Psoas muscle (tissue), 7 donors: ENCODE measurements at regions not wholly inside any gene's neighbourhood (a gene's known extent, or its start where the extent isn't known, plus 50 kb on each side); places are given as distances from the start of the nearest gene placed in this dataset.
"Not testable (repeated sequence)": the region's sequence is repeated elsewhere in the genome, so short reads cannot be mapped to it uniquely, and the experiment has no call there.

Experiments
- ATAC-seq, 4 donors: fragments of 200-7000 bp; cut with Tn5 transposase; one replicate each; pipeline ENCODE4 v1.9.1; 2020; ENCODE audit warnings: moderate library complexity in 3 of 4, mild to moderate bottlenecking in 2 of 4
- DNase-seq, 2 donors: peaks; one replicate each; pipeline ENCODE4 v3.0.0-alpha.2; 2020
- H3K27ac ChIP-seq: fragments of 200-600 bp; one replicate; pipeline ENCODE4 v1.8.0; 2022
- H3K27me3 ChIP-seq, 3 donors: fragments of 200-600 bp in 1 of 3; one replicate each; pipeline versions ENCODE4 v1.6.1 to v1.8.0; 2013 to 2022; ENCODE audit warnings: low read length in 2 of 3, mild to moderate bottlenecking in 2 of 3, moderate library complexity in 1 of 3; ENCODE audit not compliant: insufficient read depth in 3 of 3
- H3K36me3 ChIP-seq, 2 donors: fragments of 200-600 bp in 1 of 2; one replicate each; pipeline versions ENCODE4 v1.6.1 to v1.8.0; 2013 to 2022; ENCODE audit warnings: low read depth in 1 of 2, mild to moderate bottlenecking in 1 of 2, moderate library complexity in 1 of 2; ENCODE audit not compliant: insufficient read depth in 1 of 2
- H3K4me1 ChIP-seq: fragments of 200-600 bp; one replicate; pipeline ENCODE4 v1.8.0; 2022
- H3K4me3 ChIP-seq: fragments of 200-600 bp; one replicate; pipeline ENCODE4 v1.8.0; 2022; ENCODE audit warnings: mild to moderate bottlenecking
- H3K9me3 ChIP-seq: fragments of 200-600 bp; one replicate; pipeline ENCODE4 v1.8.0; 2022
- WGBS, 3 donors: extraction: QIAGEN DNeasy Blood & Tissue Kit; methylation state at CpG; one replicate each; pipeline versions ENCODE4 v1.1.6 to v1.1.7; 2013; 5-methylcytosine and 5-hydroxymethylcytosine counted together
- intact Hi-C, 2 donors: fragments of 100-400 bp; cut with DNase I; formaldehyde crosslinking; loops; one replicate each; pipeline versions ENCODE4 v1.11.0 to v1.14.2; 2022
- TF ChIP-seq, protein P1 (sequence below): fragments of 200-600 bp; IDR thresholded peaks from one replicate; pipeline ENCODE4 v1.8.0; 2022; ENCODE audit warnings: antibody characterized with exemption
- donor health status: healthy with polysubstance abuse.
- donor health status: DM: no; HTN: no; CAD: no; lungs with moderate emphysema.
- donor health status: Bipolar disorder and iron deficiency.
- donor health status: healthy.
- donor health status: DM: yes; HTN: yes; CAD: no.
- donor health status: DM: no; HTN: no; CAD: no.
- donor health status: DM: yes; HTN: yes; CAD: no.

- intact Hi-C loops: no loop called here
- no peak for DNase-seq
- H3K4me1 ChIP-seq: no peaks in the 10 kb centered on the region
- ATAC-seq: no peak
- TF ChIP-seq, protein P1, sequence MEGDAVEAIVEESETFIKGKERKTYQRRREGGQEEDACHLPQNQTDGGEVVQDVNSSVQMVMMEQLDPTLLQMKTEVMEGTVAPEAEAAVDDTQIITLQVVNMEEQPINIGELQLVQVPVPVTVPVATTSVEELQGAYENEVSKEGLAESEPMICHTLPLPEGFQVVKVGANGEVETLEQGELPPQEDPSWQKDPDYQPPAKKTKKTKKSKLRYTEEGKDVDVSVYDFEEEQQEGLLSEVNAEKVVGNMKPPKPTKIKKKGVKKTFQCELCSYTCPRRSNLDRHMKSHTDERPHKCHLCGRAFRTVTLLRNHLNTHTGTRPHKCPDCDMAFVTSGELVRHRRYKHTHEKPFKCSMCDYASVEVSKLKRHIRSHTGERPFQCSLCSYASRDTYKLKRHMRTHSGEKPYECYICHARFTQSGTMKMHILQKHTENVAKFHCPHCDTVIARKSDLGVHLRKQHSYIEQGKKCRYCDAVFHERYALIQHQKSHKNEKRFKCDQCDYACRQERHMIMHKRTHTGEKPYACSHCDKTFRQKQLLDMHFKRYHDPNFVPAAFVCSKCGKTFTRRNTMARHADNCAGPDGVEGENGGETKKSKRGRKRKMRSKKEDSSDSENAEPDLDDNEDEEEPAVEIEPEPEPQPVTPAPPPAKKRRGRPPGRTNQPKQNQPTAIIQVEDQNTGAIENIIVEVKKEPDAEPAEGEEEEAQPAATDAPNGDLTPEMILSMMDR: no peak
- no peaks in the 10 kb centered on the region for H3K9me3 ChIP-seq
- no peak overlapping the region for H3K4me3 ChIP-seq
- H3K27ac ChIP-seq: no peak overlapping the region
- H3K27me3 ChIP-seq: no peaks in the 10 kb centered on the region
- no peaks in the 10 kb centered on the region for H3K36me3 ChIP-seq
- 42 to 60% (median 54%) methylated on average over 3 of the region's 3 CpGs for WGBS, 3 donors
Measured at GRCh38 chrX:95754411-95754810, 930.2 kb upstream of the DIAPH2 start.

- Histone ChIP-seq H3K27ac (no peak overlapping the region), H3K27me3 (no peaks in the 10 kb centered on the region), H3K9me3 (no peaks in the 10 kb centered on the region), H3K36me3 (no peaks in the 10 kb centered on the region), H3K4me1 (no peaks in the 10 kb centered on the region), H3K4me3 (no peak overlapping the region)
- DNase-seq: no peak
- intact Hi-C loops: no loop called here
- TF ChIP-seq, protein P1: no peak
- WGBS, 3 donors: 59 to 77% (median 75%) methylated on average over 3 of the region's 3 CpGs
- ATAC-seq: no peak
Measured at GRCh38 chrX:95760356-95760755, 924.3 kb upstream of the DIAPH2 start.

DNA sequence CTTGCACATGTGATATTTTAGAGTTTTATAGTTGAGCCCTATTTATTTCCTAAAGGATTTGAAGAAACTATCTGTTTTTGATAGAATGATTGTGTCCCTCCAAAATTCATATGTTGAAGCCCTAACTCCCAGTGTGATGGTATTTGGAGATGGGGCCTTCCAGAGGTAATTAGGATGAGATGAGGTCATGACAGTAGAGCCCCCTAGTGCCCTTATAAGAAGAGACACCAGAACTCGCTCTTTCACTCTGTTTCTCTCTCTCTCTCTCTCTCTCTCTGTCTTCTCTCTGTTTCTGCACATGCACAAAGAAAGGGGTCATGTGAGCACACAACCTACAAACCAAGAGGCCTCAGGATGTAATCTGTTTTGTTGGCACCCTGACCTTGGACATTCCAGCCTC is 921.9 kb upstream of the DIAPH2 start:
- no peak overlapping the region for H3K4me3 ChIP-seq
- H3K9me3 ChIP-seq: no peaks in the 10 kb centered on the region
- H3K27me3 ChIP-seq: peaks cover 0 to 12% (median 0%) of the 10 kb centered on the region in 3 donors
- no peaks in the 10 kb centered on the region for H3K4me1 ChIP-seq
- H3K27ac ChIP-seq: no peak overlapping the region
- 36 to 64% methylated on average over 1 of the region's 1 CpG; no CpG with 5 or more reads in 1 of the 3 donors for WGBS, 3 donors
- TF ChIP-seq, protein P1: no peak
- ATAC-seq: no peak
- DNase-seq: no peak
- intact Hi-C loops: no loop called here
- H3K36me3 ChIP-seq: no peaks in the 10 kb centered on the region

DNA sequence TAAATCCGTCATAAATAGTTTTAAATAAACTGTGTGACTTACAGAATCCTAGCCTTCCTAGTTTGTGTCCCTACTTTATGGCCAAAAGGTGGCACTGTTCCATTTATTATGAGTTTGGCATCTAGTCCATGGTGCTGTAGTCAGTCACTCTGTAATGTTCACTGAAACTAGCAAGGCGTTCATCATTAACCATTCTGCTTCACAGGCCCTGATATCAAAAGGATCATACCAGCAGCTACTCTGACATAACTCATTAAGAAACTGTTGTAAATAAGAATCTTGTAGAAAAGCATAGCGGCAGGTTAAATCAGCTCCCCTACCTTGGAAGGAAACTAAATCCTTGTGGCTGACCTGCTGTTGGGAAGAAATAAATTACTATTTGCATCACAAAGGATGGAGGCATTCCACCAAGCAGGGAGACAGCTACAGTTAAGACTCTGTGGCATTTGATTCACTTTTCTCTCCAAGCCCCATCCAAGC is 919.6 kb upstream of the DIAPH2 start:
- ATAC-seq: no peak
- intact Hi-C loops: no loop called here
- H3K4me1 ChIP-seq: no peaks in the 10 kb centered on the region
- H3K27ac ChIP-seq: no peak overlapping the region
- TF ChIP-seq, protein P1: peak; percentile 26
- H3K27me3 ChIP-seq: peaks cover 0 to 12% (median 0%) of the 10 kb centered on the region in 3 donors
- DNase-seq: no peak
- H3K36me3 ChIP-seq: no peaks in the 10 kb centered on the region
- H3K4me3 ChIP-seq: no peak overlapping the region
- 10 to 25% (median 12%) methylated on average over 3 of the region's 3 CpGs for WGBS, 3 donors
- H3K9me3 ChIP-seq: no peaks in the 10 kb centered on the region

- H3K36me3 ChIP-seq, H3K4me3 ChIP-seq, H3K27ac ChIP-seq, intact Hi-C loops, ATAC-seq, DNase-seq, H3K4me1 ChIP-seq, H3K9me3 ChIP-seq: not testable (repeated sequence)
- WGBS, 3 donors: 84 to 93% (median 88%) methylated on average over 6 of the region's 6 CpGs
- H3K27me3 ChIP-seq: peaks cover 0 to 11% (median 0%) of the 10 kb centered on the region in 3 donors
Measured at GRCh38 chrX:95771198-95771597, 913.4 kb upstream of the DIAPH2 start.
